Esophagus squamous epithelium (tissue), 5 donors: ENCODE measurements at regions not wholly inside any gene's neighbourhood (a gene's known extent, or its start where the extent isn't known, plus 50 kb on each side); places are given as distances from the start of the nearest gene placed in this dataset.

Experiments
- DNase-seq: peaks from one replicate; lab custom pipeline; 2025; lab: John Stamatoyannopoulos, UW
- H3K27ac ChIP-seq, 4 donors: fragments of 200-600 bp; sonication (generic); one replicate each; pipeline ENCODE4 v1.5.1; 2016 to 2019; ENCODE audit warnings: mild to moderate bottlenecking in 1 of 4
- H3K27me3 ChIP-seq, 4 donors: fragments of 200-600 bp; sonication (generic); 1 replicate in 3 of 4; 2 replicates in 1 of 4; pipeline versions ENCODE4 v1.5.1 to v1.6.0; 2017 to 2021; ENCODE audit warnings: antibody characterized with exemption in 1 of 4
- H3K36me3 ChIP-seq, 3 donors: fragments of 200-600 bp; sonication (generic); one replicate each; pipeline ENCODE4 v1.5.1; 2016 to 2019
- H3K4me1 ChIP-seq, 3 donors: fragments of 200-600 bp; sonication (generic); one replicate each; pipeline ENCODE4 v1.5.1; 2017 to 2019
- H3K4me3 ChIP-seq, 4 donors: fragments of 200-600 bp; sonication (generic); 1 replicate in 3 of 4; 2 replicates in 1 of 4; pipeline ENCODE4 v1.5.1; 2016 to 2019; ENCODE audit warnings: mild to moderate bottlenecking in 2 of 4, moderate library complexity in 1 of 4
- H3K9me3 ChIP-seq, 3 donors: fragments of 200-600 bp; sonication (generic); one replicate each; pipeline ENCODE4 v1.5.1; 2016 to 2019
- CTCF ChIP-seq, 6 experiments: fragments of 450-650 bp in 4 of 6; fragments of 200-600 bp in 2 of 6; sonication (generic) in 2 of 6; IDR thresholded peaks; one replicate each; pipeline ENCODE4 v1.5.1; 2016 to 2019; ENCODE audit warnings: antibody characterized with exemption in 6 of 6, mild to moderate bottlenecking in 4 of 6, moderate library complexity in 4 of 6
- POLR2A ChIP-seq, 4 donors: fragments of 450-650 bp; IDR thresholded peaks; one replicate each; pipeline ENCODE4 v1.6.1; 2017; ENCODE audit warnings: antibody characterized with exemption in 4 of 4, mild to moderate bottlenecking in 4 of 4, moderate library complexity in 3 of 4
- WGBS, 2 donors: methylation state at CpG; one replicate each; pipeline ENCODE4 v1.1.5; 2018; 5-methylcytosine and 5-hydroxymethylcytosine counted together
- intact Hi-C: fragments of 100-400 bp; cut with DNase I; formaldehyde crosslinking; loops from one replicate; pipeline ENCODE4 v1.15.0; 2022
- donor health status: DM: yes; HTN: yes; CAD: no.

GRCh38 chr5:8473016-8473415, 604.1 kb downstream of the MTRR start:
- intact Hi-C loops = no loop called here
- Histone ChIP-seq H3K27me3 (no peaks in the 10 kb centered on the region), H3K27ac (no peak overlapping the region), H3K9me3 (peaks cover 0 to 13% (median 4%) of the 10 kb centered on the region in 3 donors), H3K36me3 (no peaks in the 10 kb centered on the region), H3K4me3 (no peak overlapping the region), H3K4me1 (no peaks in the 10 kb centered on the region)
- 81 to 88% methylated on average over 3 of the region's 3 CpGs for WGBS, 2 donors
- no peak for TF ChIP-seq POLR2A (IDR thresholded peaks at IDR 0.05)
- TF ChIP-seq CTCF (IDR thresholded peaks at IDR 0.05) = no peak
- DNase-seq = no peak

GRCh38 chr5:8473827-8474568, 605.0 kb downstream of the MTRR start:
- Histone ChIP-seq H3K27ac (no peak overlapping the region), H3K9me3 (peaks cover 0 to 13% (median 4%) of the 10 kb centered on the region in 3 donors), H3K36me3 (no peaks in the 10 kb centered on the region), H3K27me3 (no peaks in the 10 kb centered on the region), H3K4me1 (no peaks in the 10 kb centered on the region), H3K4me3 (no peak overlapping the region)
- no peak for DNase-seq
- WGBS, 2 donors = 76 to 89% methylated on average over 3 to 6 of the region's 6 CpGs
- intact Hi-C loops = no loop called here
- no peak for TF ChIP-seq POLR2A (IDR thresholded peaks at IDR 0.05)
- TF ChIP-seq CTCF (IDR thresholded peaks at IDR 0.05) = no peak

- DNase-seq = no peak
- H3K4me1 ChIP-seq = no peaks in the 10 kb centered on the region
- no peak overlapping the region for H3K4me3 ChIP-seq
- H3K27me3 ChIP-seq = no peaks in the 10 kb centered on the region
- intact Hi-C loops = no loop called here
- H3K27ac ChIP-seq = no peak overlapping the region
- 89 to 92% methylated on average over 1 of the region's 1 CpG for WGBS, 2 donors
- H3K36me3 ChIP-seq = no peaks in the 10 kb centered on the region
- TF ChIP-seq CTCF (IDR thresholded peaks at IDR 0.05) (no peak), POLR2A (IDR thresholded peaks at IDR 0.05) (no peak)
- H3K9me3 ChIP-seq = peaks cover 0 to 13% (median 4%) of the 10 kb centered on the region in 3 donors
These were observed 605.6 kb downstream of the MTRR start for GRCh38 chr5:8474569-8474930.

- Histone ChIP-seq H3K9me3 (no peaks in the 10 kb centered on the region), H3K4me3 (no peak overlapping the region), H3K36me3 (no peaks in the 10 kb centered on the region), H3K27me3 (no peaks in the 10 kb centered on the region), H3K4me1 (no peaks in the 10 kb centered on the region), H3K27ac (no peak overlapping the region)
- DNase-seq = no peak
- 31 to 36% methylated on average over 2 of the region's 2 CpGs for WGBS, 2 donors
- TF ChIP-seq CTCF (IDR thresholded peaks at IDR 0.05) (no peak), POLR2A (IDR thresholded peaks at IDR 0.05) (no peak)
- intact Hi-C loops = no loop called here
These were observed 609.4 kb downstream of the MTRR start for GRCh38 chr5:8478326-8478725.

GRCh38 chr5:8481007-8481406, 612.1 kb downstream of the MTRR start:
- H3K27me3 ChIP-seq = no peaks in the 10 kb centered on the region
- no peak overlapping the region for H3K4me3 ChIP-seq
- DNase-seq = no peak
- no peaks in the 10 kb centered on the region for H3K4me1 ChIP-seq
- H3K36me3 ChIP-seq = no peaks in the 10 kb centered on the region
- TF ChIP-seq POLR2A (IDR thresholded peaks at IDR 0.05) = no peak
- TF ChIP-seq CTCF (IDR thresholded peaks at IDR 0.05) = no peak
- WGBS, 2 donors = 81 to 83% methylated on average over 2 of the region's 2 CpGs
- no peaks in the 10 kb centered on the region for H3K9me3 ChIP-seq
- intact Hi-C loops = no loop called here
- no peak overlapping the region for H3K27ac ChIP-seq
